K562 (cell line): ENCODE measurements at regions not wholly inside any gene's neighbourhood (a gene's known extent, or its start where the extent isn't known, plus 50 kb on each side); places are given as distances from the start of the nearest gene placed in this dataset.

Source experiments
- ATAC-seq: fragments of 200-7000 bp; cut with Tn5 transposase; 3 replicates; pipeline ENCODE4 v1.9.1; 2020; ENCODE audit warnings: moderate library complexity
- BruUV-seq: library from RNA; stranded (reverse); fragments of 400-500 nt; replicated peaks from 2 replicates; lab custom pipeline; 2021; lab: Mats Ljungman, UMichigan
- CTCF ChIA-PET: fragments of 300-600 bp; formaldehyde crosslinking; extraction: SDS; loops from one replicate; lab custom pipeline; 2021; ENCODE audit warnings: low intra/inter-chr PET ratio; lab: Yijun Ruan, JAX
- POLR2A ChIA-PET: fragments of 300-600, 350-650 bp; sonication (Branson Sonifier 250); formaldehyde crosslinking; extraction: SDS; loops from one replicate; lab custom pipeline; 2021; ENCODE audit warnings: antibody characterized with exemption, inconsistent platforms; lab: Yijun Ruan, JAX
- DNase-seq, 4 experiments: peaks; one replicate each; pipeline versions ENCODE4 v3.0.0 to v3.0.0-alpha.2; 2011 to 2018; ENCODE audit warnings: low spot score in 3 of 4, mixed read lengths in 3 of 4; ENCODE audit errors: extremely low read depth in 1 of 4
- FAIRE-seq: peaks from 2 replicates; lab custom pipeline; 2011; peaks lifted over from hg19 to GRCh38; lab: Jason Lieb, UNC
- H2AFZ ChIP-seq: 2 replicates; pipeline ENCODE4 v1.6.0; 2011; ENCODE audit warnings: low read depth, low read length, control low read depth, inconsistent platforms
- H3K27ac ChIP-seq: fragments of 200-600 bp; 3 replicates; pipeline ENCODE4 v1.8.0; 2011; ENCODE audit warnings: low read depth, mild to moderate bottlenecking, control low read depth, inconsistent platforms, low read length, moderate library complexity, mixed read lengths; ENCODE audit errors: extremely low read depth
- H3K27me3 ChIP-seq, 2 experiments: fragments of 300-600 bp in 1 of 2; 2 replicates in 1 of 2; 3 replicates in 1 of 2; pipeline versions ENCODE4 v1.6.0 to v1.8.0; 2011; ENCODE audit warnings: inconsistent platforms in 2 of 2, low read length in 2 of 2, mild to moderate bottlenecking in 1 of 2, mixed read lengths in 1 of 2, moderate library complexity in 1 of 2; ENCODE audit not compliant: control insufficient read depth in 2 of 2, insufficient read depth in 2 of 2
- H3K36me3 ChIP-seq: fragments of 300-600 bp; 3 replicates; pipeline ENCODE4 v1.8.0; 2011; ENCODE audit warnings: mild to moderate bottlenecking, low read length, inconsistent platforms; ENCODE audit not compliant: control insufficient read depth, insufficient read depth
- H3K4me1 ChIP-seq, 2 experiments: fragments of 200-600 bp in 1 of 2; replicated peaks in 1 of 2; 2 replicates in 1 of 2; 3 replicates in 1 of 2; pipeline versions ENCODE4 v1.5.1 to v1.8.0; 2011; ENCODE audit warnings: inconsistent platforms in 2 of 2, low read length in 2 of 2, mild to moderate bottlenecking in 1 of 2, mixed read lengths in 1 of 2, moderate library complexity in 1 of 2; ENCODE audit not compliant: control insufficient read depth in 2 of 2, insufficient read depth in 2 of 2
- H3K4me2 ChIP-seq: 2 replicates; pipeline ENCODE4 v1.6.1; 2011; ENCODE audit warnings: low read length, control low read depth, inconsistent platforms, mixed read lengths; ENCODE audit not compliant: insufficient read depth
- H3K4me3 ChIP-seq: fragments of 200-600 bp; sonication (generic), shearing (Covaris generic); 2 replicates; pipeline ENCODE4 v1.5.1; 2016; ENCODE audit warnings: control low read depth, inconsistent platforms
- H3K79me2 ChIP-seq: fragments of 200-600 bp; 3 replicates; pipeline ENCODE4 v1.8.0; 2011; ENCODE audit warnings: low read length, inconsistent platforms; ENCODE audit not compliant: control insufficient read depth, insufficient read depth
- H3K9ac ChIP-seq, 2 experiments: 2 replicates each; pipeline versions ENCODE4 v1.6.0 to v1.6.1; 2011; ENCODE audit warnings: low read depth in 2 of 2, low read length in 2 of 2, control low read depth in 1 of 2, inconsistent platforms in 1 of 2, mild to moderate bottlenecking in 1 of 2, mixed read lengths in 1 of 2; ENCODE audit not compliant: insufficient read depth in 1 of 2
- H3K9me1 ChIP-seq: one replicate; pipeline ENCODE4 v1.6.0; 2011; ENCODE audit warnings: inconsistent platforms, mild to moderate bottlenecking, low read length, moderate library complexity; ENCODE audit not compliant: control insufficient read depth, insufficient read depth
- H3K9me3 ChIP-seq: replicated peaks from 2 replicates; pipeline ENCODE4 v1.5.1; 2011; ENCODE audit warnings: low read depth, low read length, inconsistent platforms; ENCODE audit not compliant: control insufficient read depth, insufficient read depth
- H4K20me1 ChIP-seq: replicated peaks from 2 replicates; pipeline ENCODE4 v1.6.1; 2011; ENCODE audit warnings: low read length, inconsistent platforms, mixed read lengths; ENCODE audit not compliant: control insufficient read depth, insufficient read depth
- AFF4 ChIP-seq: sonication (generic); formaldehyde crosslinking; IDR thresholded peaks from 2 replicates; pipeline ENCODE4 v1.8.0; 2023; ENCODE audit warnings: mild to moderate bottlenecking, missing genetic modification reagents
- ARID3A ChIP-seq: IDR thresholded peaks from 2 replicates; pipeline ENCODE4 v1.6.1; 2012; ENCODE audit warnings: low read depth, low read length, improper control_type of control experiment, borderline replicate concordance
- DACH1 ChIP-seq: fragments of 450-650 bp; IDR thresholded peaks from 2 replicates; pipeline ENCODE4 v1.6.1; 2018; ENCODE audit not compliant: partially characterized antibody
- IRF1 ChIP-seq: sonication (generic); formaldehyde crosslinking; IDR thresholded peaks from 2 replicates; pipeline ENCODE4 v1.8.0; 2022; ENCODE audit warnings: missing genetic modification reagents, mild to moderate bottlenecking, borderline replicate concordance
- MTA1 ChIP-seq: fragments of 450-650 bp; IDR thresholded peaks from 2 replicates; pipeline ENCODE4 v1.6.1; 2017; ENCODE audit warnings: borderline replicate concordance
- NCOA6 ChIP-seq: fragments of 450-650 bp; IDR thresholded peaks from 2 replicates; pipeline ENCODE4 v1.6.1; 2017; ENCODE audit warnings: mild to moderate bottlenecking
- PHB2 ChIP-seq: fragments of 450-650 bp; IDR thresholded peaks from 2 replicates; pipeline ENCODE4 v1.6.1; 2017; ENCODE audit warnings: low read depth
- RBM14 ChIP-seq: fragments of 200-400 bp; formaldehyde crosslinking; IDR thresholded peaks from 2 replicates; pipeline ENCODE4 v1.6.1; 2018; ENCODE audit warnings: low read depth, mild to moderate bottlenecking, low read length, moderate library complexity, borderline replicate concordance; ENCODE audit not compliant: insufficient read depth
- STAT5A ChIP-seq: IDR thresholded peaks from 2 replicates; pipeline ENCODE4 v1.6.1; 2012; ENCODE audit warnings: low read length, inconsistent platforms, borderline replicate concordance
- TRIM24 ChIP-seq, 2 experiments: fragments of 450-650 bp; IDR thresholded peaks; 2 replicates each; pipeline ENCODE4 v1.6.1; 2016
- ZKSCAN1 ChIP-seq: fragments of 150-350 bp; IDR thresholded peaks from 2 replicates; pipeline ENCODE4 v1.6.1; 2016; ENCODE audit warnings: low read depth, low read length
- ZNF23 ChIP-seq: fragments of 250-450 bp; sonication (Bioruptor Pico); IDR thresholded peaks from 2 replicates; pipeline ENCODE4 v1.4.0; 2020; ENCODE audit warnings: mild to moderate bottlenecking
- ZNF277 ChIP-seq: fragments of 250-450 bp; sonication (Bioruptor Pico); IDR thresholded peaks from 2 replicates; pipeline ENCODE4 v1.8.0; 2022; ENCODE audit warnings: inconsistent platforms, mild to moderate bottlenecking, moderate library complexity, borderline replicate concordance
- ZNF41 ChIP-seq: fragments of 250-450 bp; sonication (Bioruptor Pico); conservative IDR thresholded peaks from 2 replicates; pipeline ENCODE4 v1.4.0; 2020; ENCODE audit warnings: mild to moderate bottlenecking
- ZNF695 ChIP-seq: fragments of 450-650 bp; formaldehyde crosslinking; IDR thresholded peaks from 2 replicates; pipeline ENCODE4 v1.4.0; 2020; ENCODE audit warnings: mild to moderate bottlenecking, moderate library complexity
- WGBS: fragments of 100-300 bp; shearing (Covaris generic); methylation state at CpG from one replicate; pipeline ENCODE4 v1.1.6; 2016; ENCODE audit warnings: low coverage, mixed read lengths; ENCODE audit not compliant: insufficient coverage; ENCODE audit errors: missing lambda C conversion rate; 5-methylcytosine and 5-hydroxymethylcytosine counted together
- in situ Hi-C: fragments of 300-500 bp; cut with MboI; formaldehyde crosslinking; loops from 4 replicates; pipeline ENCODE4 v1.15.0; 2018; ENCODE audit warnings: inconsistent platforms, mixed read lengths
- intact Hi-C: fragments of 100-400 bp; cut with micrococcal nuclease; formaldehyde crosslinking; loops from 2 replicates; pipeline ENCODE4 v1.14.2; 2022

- TF ChIP-seq DACH1 (no peak), ZNF695 (CRISPR knock-in tag) (no peak), ZNF41 (CRISPR knock-in tag) (no peak), ZKSCAN1 (no peak)
Measured at GRCh38 chr14:98926146-98926545, 345.9 kb downstream of the BCL11B start (continued).

- CTCF ChIA-PET = no interaction called here
- Histone ChIP-seq H3K4me2 (no peak overlapping the region), H3K4me3 (no peak overlapping the region), H3K9ac (no peak overlapping the region), H3K27ac (no peak overlapping the region), H3K4me1 (no peaks in the 10 kb centered on the region), H3K27me3 (no peaks in the 10 kb centered on the region), H3K9me1 (no peaks in the 10 kb centered on the region), H3K9me3 (no peaks in the 10 kb centered on the region), H3K79me2 (no peaks in the 10 kb centered on the region), H4K20me1 (no peaks in the 10 kb centered on the region; the same call in 1 of the 2 replicates), H3K36me3 (no peaks in the 10 kb centered on the region), H2AFZ (no peak overlapping the region)
- in situ Hi-C loops = no loop called here
- 0% methylated on average over 3 of the region's 4 CpGs for WGBS
- DNase-seq = no peak
- TF ChIP-seq NCOA6 (no peak), RBM14 (no peak), ARID3A (no peak), ZNF23 (CRISPR knock-in tag) (no peak), STAT5A (no peak), ZNF277 (CRISPR knock-in tag) (no peak), PHB2 (no peak), MTA1 (no peak), AFF4 (CRISPR knock-in tag) (no peak), TRIM24 (IDR thresholded peaks at IDR 0.05) (no peak), IRF1 (CRISPR knock-in tag) (no peak)
- FAIRE-seq = no peak
- intact Hi-C loops = no loop called here
- POLR2A ChIA-PET = no interaction called here
- no peak for ATAC-seq
- no TSS peak for BruUV-seq
Measured at GRCh38 chr14:98926801-98927200, 345.2 kb downstream of the BCL11B start.
